Osteocyte (in vitro differentiated cells): ENCODE measurements at regions not wholly inside any gene's neighbourhood (a gene's known extent, or its start where the extent isn't known, plus 50 kb on each side); places are given as distances from the start of the nearest gene placed in this dataset.

Source experiments
- DNase-seq: peaks from one replicate; pipeline ENCODE4 v3.0.0; 2021; ENCODE audit warnings: mixed read lengths; ENCODE audit not compliant: unreplicated experiment; ENCODE audit errors: extremely low spot score
- H3K27ac Mint-ChIP-seq: one replicate; pipeline ENCODE4 v1.8.0; 2021; ENCODE audit warnings: mild to moderate bottlenecking, mixed read lengths; ENCODE audit not compliant: unreplicated experiment
- H3K27me3 Mint-ChIP-seq: one replicate; pipeline ENCODE4 v1.8.0; 2021; ENCODE audit warnings: mixed read lengths; ENCODE audit not compliant: unreplicated experiment
- H3K36me3 Mint-ChIP-seq: one replicate; pipeline ENCODE4 v1.8.0; 2021; ENCODE audit warnings: mixed read lengths; ENCODE audit not compliant: unreplicated experiment
- H3K4me1 Mint-ChIP-seq: one replicate; pipeline ENCODE4 v1.8.0; 2021; ENCODE audit warnings: mixed read lengths; ENCODE audit not compliant: unreplicated experiment
- H3K4me3 Mint-ChIP-seq: one replicate; pipeline ENCODE4 v1.8.0; 2021; ENCODE audit warnings: mild to moderate bottlenecking, moderate library complexity, mixed read lengths; ENCODE audit not compliant: unreplicated experiment
- H3K9me3 Mint-ChIP-seq: one replicate; pipeline ENCODE4 v1.8.0; 2021; ENCODE audit warnings: mixed read lengths; ENCODE audit not compliant: unreplicated experiment
- TF ChIP-seq, protein P1 (sequence below): fragments of 200-600 bp; sonication (generic); IDR thresholded peaks from 2 replicates; pipeline ENCODE4 v1.5.0; 2021; ENCODE audit warnings: antibody characterized with exemption, mild to moderate bottlenecking, moderate library complexity

DNA sequence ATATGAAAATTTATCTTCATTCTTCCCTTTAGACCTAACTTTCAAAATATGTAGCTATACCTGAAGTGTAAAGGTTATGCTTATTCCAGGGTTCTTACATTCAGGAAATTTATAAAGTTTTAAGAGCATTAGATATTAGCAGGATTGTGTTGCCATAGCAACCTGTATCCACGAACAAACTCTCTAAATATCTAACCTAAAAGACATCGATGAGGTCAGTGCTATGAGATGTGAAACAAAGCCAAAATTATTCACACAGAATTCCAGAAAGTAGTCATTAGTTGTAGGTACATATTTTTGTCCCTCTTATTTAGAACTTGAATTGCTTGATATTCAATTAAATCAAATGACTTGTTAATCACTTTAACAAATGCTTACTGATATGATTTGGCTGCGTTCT is 705.3 kb downstream of the SOCS6 start:
- H3K4me1 Mint-ChIP-seq = no peaks in the 10 kb centered on the region

DNA sequence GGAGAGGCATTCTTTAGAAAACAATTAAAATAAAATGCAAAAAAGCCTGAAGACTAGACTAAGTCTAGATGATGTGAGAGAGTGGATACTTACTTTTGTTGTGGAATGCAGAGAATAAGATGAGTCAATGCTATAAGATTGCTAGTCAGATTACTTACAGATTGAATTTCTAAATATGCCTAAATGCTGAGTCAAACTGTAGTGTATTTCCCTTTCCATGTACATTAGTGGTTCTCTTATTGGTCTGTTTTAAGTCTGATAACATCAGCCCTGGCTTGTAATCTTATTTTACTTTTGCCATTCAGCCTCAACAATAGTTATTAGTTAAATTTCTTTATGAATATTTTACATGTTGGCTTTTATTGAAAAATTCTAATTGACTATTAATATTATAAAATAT is 702.7 kb downstream of the SOCS6 start:
- no peaks in the 10 kb centered on the region for H3K27me3 Mint-ChIP-seq
- no peak overlapping the region for H3K27ac Mint-ChIP-seq
- no peak overlapping the region for H3K4me3 Mint-ChIP-seq
- H3K4me1 Mint-ChIP-seq = no peaks in the 10 kb centered on the region
- no peaks in the 10 kb centered on the region for H3K36me3 Mint-ChIP-seq
- no peak for DNase-seq
- TF ChIP-seq, protein P1, sequence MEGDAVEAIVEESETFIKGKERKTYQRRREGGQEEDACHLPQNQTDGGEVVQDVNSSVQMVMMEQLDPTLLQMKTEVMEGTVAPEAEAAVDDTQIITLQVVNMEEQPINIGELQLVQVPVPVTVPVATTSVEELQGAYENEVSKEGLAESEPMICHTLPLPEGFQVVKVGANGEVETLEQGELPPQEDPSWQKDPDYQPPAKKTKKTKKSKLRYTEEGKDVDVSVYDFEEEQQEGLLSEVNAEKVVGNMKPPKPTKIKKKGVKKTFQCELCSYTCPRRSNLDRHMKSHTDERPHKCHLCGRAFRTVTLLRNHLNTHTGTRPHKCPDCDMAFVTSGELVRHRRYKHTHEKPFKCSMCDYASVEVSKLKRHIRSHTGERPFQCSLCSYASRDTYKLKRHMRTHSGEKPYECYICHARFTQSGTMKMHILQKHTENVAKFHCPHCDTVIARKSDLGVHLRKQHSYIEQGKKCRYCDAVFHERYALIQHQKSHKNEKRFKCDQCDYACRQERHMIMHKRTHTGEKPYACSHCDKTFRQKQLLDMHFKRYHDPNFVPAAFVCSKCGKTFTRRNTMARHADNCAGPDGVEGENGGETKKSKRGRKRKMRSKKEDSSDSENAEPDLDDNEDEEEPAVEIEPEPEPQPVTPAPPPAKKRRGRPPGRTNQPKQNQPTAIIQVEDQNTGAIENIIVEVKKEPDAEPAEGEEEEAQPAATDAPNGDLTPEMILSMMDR = no peak
- H3K9me3 Mint-ChIP-seq = peaks cover 11% of the 10 kb centered on the region

More for the DNA sequence above, 705.3 kb downstream of the SOCS6 start:
- Mint-ChIP-seq H3K9me3 (peaks cover under 1% of the 10 kb centered on the region), H3K27ac (no peak overlapping the region), H3K27me3 (no peaks in the 10 kb centered on the region), H3K4me3 (no peak overlapping the region), H3K36me3 (no peaks in the 10 kb centered on the region)
- DNase-seq = no peak
- TF ChIP-seq, protein P1 = no peak

DNA sequence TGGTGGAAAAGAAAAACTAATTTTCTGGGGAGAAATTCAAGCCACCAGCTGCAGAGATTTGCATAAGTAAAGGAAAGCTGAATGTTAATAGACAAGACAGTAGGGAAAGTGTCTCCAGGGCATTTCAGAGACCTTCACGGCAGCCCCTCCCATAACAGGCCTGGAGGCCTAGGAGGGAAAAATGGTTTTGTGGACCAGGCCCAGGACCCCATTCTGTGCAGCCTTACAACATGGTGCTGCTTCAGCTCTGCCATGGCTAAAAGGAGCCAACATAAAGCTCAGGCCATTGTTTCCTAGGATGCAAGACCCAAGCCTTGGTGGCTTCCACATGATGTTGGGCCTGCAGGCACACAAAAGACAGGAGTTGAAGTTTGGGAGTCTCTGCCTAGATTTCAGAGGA is 697.1 kb downstream of the SOCS6 start:
- peaks cover 50% of the 10 kb centered on the region for H3K9me3 Mint-ChIP-seq
- H3K27ac Mint-ChIP-seq = no peak overlapping the region
- no peaks in the 10 kb centered on the region for H3K36me3 Mint-ChIP-seq
- H3K27me3 Mint-ChIP-seq = no peaks in the 10 kb centered on the region
- no peak overlapping the region for H3K4me3 Mint-ChIP-seq
- no peaks in the 10 kb centered on the region for H3K4me1 Mint-ChIP-seq
- DNase-seq = no peak
- TF ChIP-seq, protein P1 = no peak

DNA sequence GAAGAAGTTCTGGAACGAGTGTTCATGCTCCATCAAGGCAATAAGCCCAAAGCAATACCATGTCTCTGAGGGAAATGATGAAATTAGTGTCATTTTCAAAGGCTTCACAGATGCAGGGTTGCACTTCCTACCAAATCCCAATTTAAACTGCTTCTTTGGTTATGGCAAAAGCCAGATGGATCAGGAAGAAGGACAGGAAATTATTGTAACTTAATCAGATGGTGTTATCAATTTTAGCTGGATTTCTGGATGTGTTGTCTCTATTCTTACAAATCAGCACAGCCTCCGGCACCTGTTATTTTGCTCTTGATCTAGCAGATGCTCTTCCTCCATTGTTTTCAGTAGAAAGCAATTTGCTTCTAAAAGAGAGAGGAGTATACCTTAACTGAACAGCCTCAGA is 693.4 kb downstream of the SOCS6 start:
- H3K4me1 Mint-ChIP-seq = no peaks in the 10 kb centered on the region
- no peak for DNase-seq
- H3K4me3 Mint-ChIP-seq = no peak overlapping the region
- TF ChIP-seq, protein P1 = no peak
- peaks cover 45% of the 10 kb centered on the region for H3K9me3 Mint-ChIP-seq
- no peaks in the 10 kb centered on the region for H3K27me3 Mint-ChIP-seq
- H3K27ac Mint-ChIP-seq = no peak overlapping the region
- H3K36me3 Mint-ChIP-seq = no peaks in the 10 kb centered on the region

DNA sequence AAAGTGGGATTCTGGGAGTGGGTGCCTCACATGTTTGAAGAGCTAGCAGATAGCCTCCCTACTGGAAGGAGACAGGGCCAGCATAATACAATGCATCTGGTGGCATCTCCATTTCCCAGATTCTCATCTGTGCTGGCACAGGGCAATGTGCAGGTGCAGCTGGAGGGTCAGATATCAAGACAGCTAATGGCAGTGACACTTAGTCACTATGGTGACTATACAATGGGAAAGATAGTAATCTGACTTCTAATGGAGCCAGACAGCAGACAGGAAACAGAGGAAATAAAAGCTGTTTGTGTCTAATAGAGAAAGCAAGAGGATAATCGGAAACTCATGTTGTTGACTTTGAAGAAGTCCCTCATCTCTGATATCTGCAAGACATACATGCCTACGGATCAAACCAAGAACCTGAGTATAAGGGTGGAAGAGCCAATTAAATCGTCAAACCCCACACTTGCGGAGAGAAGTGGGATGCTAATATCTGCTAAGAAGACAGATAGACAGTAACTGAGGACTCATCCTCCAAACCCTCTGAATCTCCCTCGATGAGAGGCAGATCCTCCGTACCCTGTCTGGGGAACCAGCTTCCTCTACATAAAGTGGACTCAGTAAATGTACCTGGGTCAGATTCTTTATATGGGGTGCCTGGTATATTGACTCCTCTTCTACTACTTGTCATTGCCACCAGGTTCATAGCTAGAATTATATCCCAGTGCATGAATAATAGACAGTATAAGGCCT is 692.7 kb downstream of the SOCS6 start:
- Mint-ChIP-seq H3K27me3 (no peaks in the 10 kb centered on the region), H3K4me1 (no peaks in the 10 kb centered on the region), H3K4me3 (no peak overlapping the region), H3K9me3 (peaks cover 39% of the 10 kb centered on the region), H3K27ac (no peak overlapping the region), H3K36me3 (no peaks in the 10 kb centered on the region)
- no peak for DNase-seq
- TF ChIP-seq, protein P1 = no peak
